ENCODE measurements at regions not wholly inside any gene's neighbourhood (a gene's known extent, or its start where the extent isn't known, plus 50 kb on each side); places are given as distances from the start of the nearest gene placed in this dataset.

DNA sequence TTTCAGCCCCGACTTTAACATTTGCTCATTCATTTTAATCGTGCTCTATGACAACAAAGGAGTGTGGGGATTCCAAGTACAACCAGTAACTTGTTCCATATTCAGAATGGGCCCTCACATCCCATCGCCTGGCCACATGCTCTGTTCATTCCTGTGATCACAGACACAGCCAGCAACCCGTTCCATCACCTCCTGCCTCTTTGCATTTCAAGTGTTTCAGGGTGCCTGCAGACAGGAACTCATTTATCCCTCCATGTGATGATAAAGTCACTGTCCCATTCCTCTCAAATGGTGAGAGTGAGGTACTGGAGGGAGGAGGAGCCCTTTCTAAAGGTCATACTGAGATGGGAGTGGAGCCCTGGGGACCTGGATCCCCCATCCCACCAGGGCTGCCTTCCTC lies 571.1 kb downstream of the MAT2B start:
- in situ Hi-C loops (cut with MboI; ENCODE audit: low pct_ligation_motif_present in 1 of 4, low pct_unique_long_range_greater_than_20kb in 1 of 4, low sequenced_read_pairs in 3 of 4), result no loop called here
- Histone ChIP-seq H3K4me3 (no peak overlapping the region), H3K4me1 (no peaks in the 10 kb centered on the region), H3K27me3 (no peaks in the 10 kb centered on the region), H3K36me3 (no peaks in the 10 kb centered on the region), H3K9me3 (no peaks in the 10 kb centered on the region), H3K27ac (no peak overlapping the region)
- 44 to 70% methylated on average over 3 to 4 of the region's 4 CpGs for WGBS, 2 donors (ENCODE audit: low coverage in 1 of 2)
- intact Hi-C loops (cut with DNase I; ENCODE audit: low total_unique reads), result no loop called here
- TF ChIP-seq EP300 (IDR thresholded peaks at IDR 0.05; ENCODE audit: low read depth) (no peak), POLR2AphosphoS5 (IDR thresholded peaks at IDR 0.05) (no peak), POLR2A (IDR thresholded peaks at IDR 0.05) (no peak)
- TF ChIP-seq, protein P1, sequence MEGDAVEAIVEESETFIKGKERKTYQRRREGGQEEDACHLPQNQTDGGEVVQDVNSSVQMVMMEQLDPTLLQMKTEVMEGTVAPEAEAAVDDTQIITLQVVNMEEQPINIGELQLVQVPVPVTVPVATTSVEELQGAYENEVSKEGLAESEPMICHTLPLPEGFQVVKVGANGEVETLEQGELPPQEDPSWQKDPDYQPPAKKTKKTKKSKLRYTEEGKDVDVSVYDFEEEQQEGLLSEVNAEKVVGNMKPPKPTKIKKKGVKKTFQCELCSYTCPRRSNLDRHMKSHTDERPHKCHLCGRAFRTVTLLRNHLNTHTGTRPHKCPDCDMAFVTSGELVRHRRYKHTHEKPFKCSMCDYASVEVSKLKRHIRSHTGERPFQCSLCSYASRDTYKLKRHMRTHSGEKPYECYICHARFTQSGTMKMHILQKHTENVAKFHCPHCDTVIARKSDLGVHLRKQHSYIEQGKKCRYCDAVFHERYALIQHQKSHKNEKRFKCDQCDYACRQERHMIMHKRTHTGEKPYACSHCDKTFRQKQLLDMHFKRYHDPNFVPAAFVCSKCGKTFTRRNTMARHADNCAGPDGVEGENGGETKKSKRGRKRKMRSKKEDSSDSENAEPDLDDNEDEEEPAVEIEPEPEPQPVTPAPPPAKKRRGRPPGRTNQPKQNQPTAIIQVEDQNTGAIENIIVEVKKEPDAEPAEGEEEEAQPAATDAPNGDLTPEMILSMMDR (IDR thresholded peaks at IDR 0.05), result no peak
- DNase-seq, result no peak

DNA sequence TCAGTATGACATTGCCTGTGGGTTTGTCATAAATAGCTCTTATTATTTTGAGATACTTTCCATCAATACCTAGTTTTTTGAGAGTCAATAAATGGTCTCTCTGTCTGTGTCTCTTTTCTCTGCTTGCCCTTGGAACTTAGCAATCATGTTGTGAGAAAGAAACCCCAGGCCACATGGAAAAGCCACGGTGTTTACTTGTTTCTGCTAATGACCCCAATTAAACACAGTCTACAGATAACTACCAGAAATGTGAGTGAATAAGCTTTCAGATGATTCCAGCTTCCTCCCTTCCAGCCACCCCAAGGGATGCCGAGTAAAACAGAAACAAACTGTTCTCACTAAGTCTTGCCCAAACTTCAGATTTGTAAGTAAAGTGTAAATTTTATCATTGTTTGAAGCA lies 584.9 kb downstream of the MAT2B start:
- in situ Hi-C loops (cut with MboI; ENCODE audit: low pct_ligation_motif_present in 1 of 4, low pct_unique_long_range_greater_than_20kb in 1 of 4, low sequenced_read_pairs in 3 of 4), result no loop called here
- Histone ChIP-seq H3K4me3 (no peak overlapping the region), H3K4me1 (no peaks in the 10 kb centered on the region), H3K9me3 (no peaks in the 10 kb centered on the region), H3K27me3 (no peaks in the 10 kb centered on the region), H3K27ac (no peak overlapping the region), H3K36me3 (no peaks in the 10 kb centered on the region)
- intact Hi-C loops (cut with DNase I; ENCODE audit: low total_unique reads), result no loop called here
- DNase-seq, result no peak
- TF ChIP-seq EP300 (IDR thresholded peaks at IDR 0.05; ENCODE audit: low read depth), result no peak
- TF ChIP-seq POLR2A (IDR thresholded peaks at IDR 0.05), result no peak
- TF ChIP-seq POLR2AphosphoS5 (IDR thresholded peaks at IDR 0.05), result no peak
- TF ChIP-seq, protein P1 (IDR thresholded peaks at IDR 0.05), result no peak
- 10 to 35% methylated on average over 2 of the region's 2 CpGs for WGBS, 2 donors (ENCODE audit: low coverage in 1 of 2)

DNA sequence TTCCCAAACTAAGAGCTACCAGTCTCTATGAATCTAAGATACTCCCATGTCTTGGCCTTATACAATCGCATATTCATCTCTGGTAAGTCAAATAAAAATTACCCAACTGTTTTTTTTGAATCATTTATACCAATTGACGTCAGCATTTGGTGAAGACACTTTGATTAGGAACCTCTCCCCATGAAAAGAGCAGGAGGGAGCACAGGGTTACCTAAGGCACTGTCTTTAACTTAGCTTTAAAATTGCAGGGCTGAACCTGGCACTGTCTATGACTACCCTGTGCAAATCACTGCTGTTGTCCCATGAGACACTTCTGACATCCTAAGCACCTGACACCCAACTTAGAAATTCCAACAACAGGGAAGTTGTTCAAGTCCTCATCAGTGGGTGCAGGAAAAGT lies 586.4 kb downstream of the MAT2B start:
- no peak overlapping the region for H3K27ac ChIP-seq
- 77 to 88% methylated on average over 1 to 2 of the region's 2 CpGs for WGBS, 2 donors (ENCODE audit: low coverage in 1 of 2)

DNA sequence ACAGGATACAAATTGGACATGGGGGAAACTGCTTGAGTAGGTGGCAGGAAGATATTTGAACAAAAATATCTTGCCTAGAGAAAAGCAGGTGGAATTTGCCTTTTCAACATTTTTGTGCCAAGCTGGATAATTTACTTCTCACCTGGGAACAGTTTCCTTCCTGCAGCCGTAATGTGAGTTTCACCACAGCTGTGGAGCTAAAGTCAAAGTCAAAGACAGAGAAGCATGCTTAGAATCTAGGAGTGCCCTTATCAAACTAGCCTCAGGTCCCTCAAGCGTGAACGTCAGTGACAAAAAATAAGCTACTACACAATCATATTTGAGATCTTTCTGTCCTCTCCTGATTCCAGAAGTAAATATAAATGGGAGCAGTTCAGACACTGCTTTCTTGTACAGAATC lies 588.9 kb downstream of the MAT2B start:
- in situ Hi-C loops (cut with MboI; ENCODE audit: low pct_ligation_motif_present in 1 of 4, low pct_unique_long_range_greater_than_20kb in 1 of 4, low sequenced_read_pairs in 3 of 4) (no loop called here), intact Hi-C loops (cut with DNase I; ENCODE audit: low total_unique reads) (no loop called here)
- Histone ChIP-seq H3K27me3 (no peaks in the 10 kb centered on the region), H3K27ac (no peak overlapping the region), H3K36me3 (no peaks in the 10 kb centered on the region), H3K4me1 (no peaks in the 10 kb centered on the region), H3K9me3 (no peaks in the 10 kb centered on the region), H3K4me3 (no peak overlapping the region)
- TF ChIP-seq POLR2AphosphoS5 (IDR thresholded peaks at IDR 0.05) (no peak), POLR2A (IDR thresholded peaks at IDR 0.05) (no peak), EP300 (IDR thresholded peaks at IDR 0.05; ENCODE audit: low read depth) (no peak)
- TF ChIP-seq, protein P1 (IDR thresholded peaks at IDR 0.05), result no peak
- no peak for DNase-seq
- WGBS, 2 donors (ENCODE audit: low coverage in 1 of 2), result 20 to 28% methylated on average over 3 of the region's 3 CpGs

More for the DNA sequence above, 586.4 kb downstream of the MAT2B start:
- H3K36me3 ChIP-seq, result no peaks in the 10 kb centered on the region
- no peak overlapping the region for H3K4me3 ChIP-seq
- intact Hi-C loops (cut with DNase I; ENCODE audit: low total_unique reads), result no loop called here
- H3K27me3 ChIP-seq, result no peaks in the 10 kb centered on the region
- in situ Hi-C loops (cut with MboI; ENCODE audit: low pct_ligation_motif_present in 1 of 4, low pct_unique_long_range_greater_than_20kb in 1 of 4, low sequenced_read_pairs in 3 of 4), result no loop called here
- no peaks in the 10 kb centered on the region for H3K9me3 ChIP-seq
- no peak for DNase-seq
- no peaks in the 10 kb centered on the region for H3K4me1 ChIP-seq
- TF ChIP-seq POLR2A (IDR thresholded peaks at IDR 0.05) (no peak), EP300 (IDR thresholded peaks at IDR 0.05; ENCODE audit: low read depth) (no peak), POLR2AphosphoS5 (IDR thresholded peaks at IDR 0.05) (no peak)
- TF ChIP-seq, protein P1 (IDR thresholded peaks at IDR 0.05), result no peak

Measured in transverse colon (tissue), 4 donors.